Fibroblast of mammary gland (primary cell): ENCODE measurements at regions not wholly inside any gene's neighbourhood (a gene's known extent, or its start where the extent isn't known, plus 50 kb on each side); places are given as distances from the start of the nearest gene placed in this dataset.

Experiments
- DNase-seq: peaks from one replicate; pipeline ENCODE4 v3.0.0-alpha.2; 2010; ENCODE audit warnings: low read depth
- H3K4me3 ChIP-seq: 2 replicates; pipeline ENCODE4 v1.5.1; 2011; ENCODE audit warnings: low read depth, mild to moderate bottlenecking, low read length, moderate library complexity; ENCODE audit not compliant: control insufficient read depth
- TF ChIP-seq, protein P1 (sequence below): conservative IDR thresholded peaks from 2 replicates; pipeline ENCODE4 v1.5.1; 2011; ENCODE audit warnings: low read depth, low read length, inconsistent platforms; ENCODE audit not compliant: control insufficient read depth, insufficient read depth

DNA sequence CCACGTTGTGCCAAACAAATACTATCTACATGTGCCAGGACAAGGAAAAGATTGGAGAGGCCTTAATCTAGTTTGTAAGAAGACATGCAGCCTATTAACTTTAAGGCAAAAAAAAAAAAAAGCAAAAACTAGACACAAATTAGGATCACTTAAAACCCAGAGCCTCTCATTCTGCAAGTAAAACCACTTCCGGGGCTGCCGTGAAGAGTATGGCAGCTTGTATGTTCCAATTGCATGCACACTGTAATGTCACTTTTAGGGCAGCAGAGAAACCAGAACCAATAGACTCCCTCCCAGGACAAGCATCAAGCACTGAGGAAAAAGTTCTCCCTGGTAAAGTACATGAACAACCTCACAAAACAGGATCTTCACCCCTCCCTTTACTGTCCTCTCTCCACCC, 70.6 kb downstream of the RSL24D1 start:
- no peak for DNase-seq
- TF ChIP-seq, protein P1, sequence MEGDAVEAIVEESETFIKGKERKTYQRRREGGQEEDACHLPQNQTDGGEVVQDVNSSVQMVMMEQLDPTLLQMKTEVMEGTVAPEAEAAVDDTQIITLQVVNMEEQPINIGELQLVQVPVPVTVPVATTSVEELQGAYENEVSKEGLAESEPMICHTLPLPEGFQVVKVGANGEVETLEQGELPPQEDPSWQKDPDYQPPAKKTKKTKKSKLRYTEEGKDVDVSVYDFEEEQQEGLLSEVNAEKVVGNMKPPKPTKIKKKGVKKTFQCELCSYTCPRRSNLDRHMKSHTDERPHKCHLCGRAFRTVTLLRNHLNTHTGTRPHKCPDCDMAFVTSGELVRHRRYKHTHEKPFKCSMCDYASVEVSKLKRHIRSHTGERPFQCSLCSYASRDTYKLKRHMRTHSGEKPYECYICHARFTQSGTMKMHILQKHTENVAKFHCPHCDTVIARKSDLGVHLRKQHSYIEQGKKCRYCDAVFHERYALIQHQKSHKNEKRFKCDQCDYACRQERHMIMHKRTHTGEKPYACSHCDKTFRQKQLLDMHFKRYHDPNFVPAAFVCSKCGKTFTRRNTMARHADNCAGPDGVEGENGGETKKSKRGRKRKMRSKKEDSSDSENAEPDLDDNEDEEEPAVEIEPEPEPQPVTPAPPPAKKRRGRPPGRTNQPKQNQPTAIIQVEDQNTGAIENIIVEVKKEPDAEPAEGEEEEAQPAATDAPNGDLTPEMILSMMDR = no peak
- H3K4me3 ChIP-seq = no peak overlapping the region

DNA sequence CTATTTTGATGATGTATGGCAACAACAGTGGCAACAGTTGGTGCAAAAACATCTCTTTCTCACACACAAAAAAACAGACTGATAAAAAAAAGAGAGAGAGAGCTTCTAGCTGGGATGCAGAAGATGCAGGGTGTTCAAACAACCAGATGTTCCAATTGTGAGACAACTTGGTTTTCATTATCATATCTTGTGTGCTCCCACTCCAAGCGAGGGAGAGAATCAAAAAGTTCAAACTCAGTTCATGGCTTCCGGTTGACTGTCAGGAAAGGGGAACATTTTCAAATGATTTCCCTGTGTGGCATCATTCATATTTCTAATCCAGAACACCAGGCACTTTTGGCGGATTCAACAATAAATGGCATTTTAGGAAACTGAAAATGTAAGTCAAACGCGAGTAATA, 72.1 kb downstream of the RSL24D1 start:
- no peak for DNase-seq
- no peak overlapping the region for H3K4me3 ChIP-seq
- TF ChIP-seq, protein P1 = no peak

DNA sequence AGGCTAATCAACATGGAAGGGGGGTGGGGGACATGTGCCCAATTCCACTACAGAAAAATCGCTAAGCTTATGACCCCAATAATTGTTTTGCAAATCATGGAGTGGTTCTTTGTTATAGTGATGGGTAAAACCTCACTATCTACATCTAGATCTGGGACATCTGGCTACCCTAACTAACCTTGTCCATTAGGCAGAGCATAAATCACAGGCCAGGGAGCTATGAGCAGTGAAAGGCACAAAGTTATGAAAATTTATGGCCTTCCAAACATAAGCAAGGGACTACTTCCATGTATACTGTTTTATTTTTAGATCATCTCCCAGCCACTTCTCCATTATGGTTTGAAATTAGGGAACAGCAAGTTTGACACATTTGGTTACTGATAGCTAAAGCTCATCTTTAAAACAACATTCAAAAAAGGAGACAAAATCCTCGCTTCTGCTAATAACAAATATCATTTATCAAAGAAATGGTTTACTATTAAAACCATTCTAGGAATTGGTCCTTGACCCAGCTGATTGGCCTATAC, 78.3 kb downstream of the RSL24D1 start:
- TF ChIP-seq, protein P1 = no peak
- DNase-seq = no peak
- no peak overlapping the region for H3K4me3 ChIP-seq

DNA sequence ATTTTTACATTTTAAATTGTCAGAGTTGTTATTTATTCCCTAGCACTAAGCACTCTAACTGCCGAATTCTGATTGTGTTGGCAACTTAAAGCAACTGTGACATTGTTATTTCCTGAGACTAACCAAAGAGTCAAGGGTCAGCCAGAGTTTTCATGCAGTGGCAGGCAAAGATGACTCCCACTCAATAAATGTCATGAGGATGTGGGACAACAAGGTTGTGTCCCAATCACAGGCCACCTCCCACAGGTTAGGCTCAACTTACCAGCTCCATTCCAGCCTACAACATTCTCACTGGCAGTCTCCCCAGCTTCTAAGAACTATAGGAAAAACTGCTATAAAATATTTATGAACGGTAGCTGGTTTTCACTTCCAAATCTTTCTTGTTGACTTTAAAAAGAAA, 80.1 kb downstream of the RSL24D1 start:
- no peak overlapping the region for H3K4me3 ChIP-seq
- TF ChIP-seq, protein P1 = no peak
- DNase-seq = no peak

DNA sequence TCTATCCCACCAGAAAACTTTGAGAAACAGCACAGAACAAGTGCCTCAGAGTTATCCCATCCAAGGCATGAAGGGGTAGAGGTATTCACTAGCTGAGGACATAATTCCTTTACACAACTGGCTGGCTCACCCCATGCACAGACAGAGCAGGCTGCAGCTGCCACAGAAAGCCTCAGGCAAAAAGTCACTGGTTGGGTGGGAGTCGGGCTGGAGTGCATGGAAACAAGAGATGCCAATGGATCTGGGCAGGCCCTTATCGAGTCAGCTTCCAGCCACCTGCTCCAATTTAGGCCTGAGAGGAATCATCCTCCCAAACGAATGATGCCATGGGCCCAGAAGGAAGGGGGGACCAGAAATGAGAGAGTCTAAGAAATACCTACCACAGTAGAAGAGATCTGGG, 83.0 kb downstream of the RSL24D1 start:
- H3K4me3 ChIP-seq = no peak overlapping the region
- TF ChIP-seq, protein P1 = no peak
- DNase-seq = no peak

DNA sequence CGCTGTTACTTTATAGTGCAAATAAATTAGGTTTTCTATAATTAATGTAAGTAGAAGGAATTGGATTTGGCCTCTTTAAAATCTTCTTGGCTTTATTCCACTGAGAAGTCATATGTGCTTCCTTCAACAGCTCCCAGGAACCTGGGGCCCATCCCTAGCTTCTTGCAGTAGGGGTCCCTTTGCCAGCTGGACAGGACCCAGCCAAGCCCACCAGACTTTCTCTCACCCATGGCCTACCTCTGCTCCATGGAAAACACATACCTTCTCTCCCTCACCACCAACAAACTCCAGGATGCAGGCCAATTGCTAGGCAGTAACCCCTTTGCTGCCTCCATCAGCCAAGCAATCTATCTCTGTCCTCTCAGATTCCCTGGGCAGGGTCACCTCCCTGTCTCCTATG, 84.0 kb downstream of the RSL24D1 start:
- TF ChIP-seq, protein P1 = no peak
- H3K4me3 ChIP-seq = no peak overlapping the region

DNA sequence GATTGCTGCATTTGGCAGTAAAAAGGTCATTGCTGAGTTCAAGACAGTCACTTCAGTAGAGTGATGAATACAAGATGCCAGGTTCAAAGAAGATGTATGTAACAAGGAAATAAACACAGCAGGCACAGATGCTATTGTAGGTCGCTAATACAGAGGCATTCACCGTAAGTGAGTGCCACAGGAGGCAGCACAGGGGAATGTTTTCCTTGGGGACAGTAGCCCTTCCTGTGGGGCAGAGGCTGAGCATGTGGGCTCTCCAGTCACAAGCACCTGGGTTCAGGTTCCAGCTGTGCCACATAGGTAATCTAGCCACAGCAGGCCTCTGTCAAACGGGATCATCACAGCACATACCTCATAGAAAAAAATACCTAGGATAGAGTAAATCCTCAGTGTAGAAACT, 86.3 kb downstream of the RSL24D1 start:
- TF ChIP-seq, protein P1 = no peak
- H3K4me3 ChIP-seq = no peak overlapping the region
- DNase-seq = no peak

More for the DNA sequence above, 84.0 kb downstream of the RSL24D1 start:
- DNase-seq = no peak
